IMR-90 (cell line): ENCODE measurements at regions not wholly inside any gene's neighbourhood (a gene's known extent, or its start where the extent isn't known, plus 50 kb on each side); places are given as distances from the start of the nearest gene placed in this dataset.
"Not testable (repeated sequence)": the region's sequence is repeated elsewhere in the genome, so short reads cannot be mapped to it uniquely, and the experiment has no call there.

Source experiments
- ATAC-seq: fragments of 200-7000 bp; cut with Tn5 transposase; 2 replicates; pipeline ENCODE4 v1.9.1; 2020; ENCODE audit warnings: low read depth, mild to moderate bottlenecking, moderate library complexity
- BruUV-seq: library from RNA; stranded (reverse); fragments of 400-500 nt; replicated peaks from 2 replicates; lab custom pipeline; 2021; lab: Mats Ljungman, UMichigan
- CTCF ChIA-PET: fragments of 300-600 bp; formaldehyde crosslinking; extraction: SDS; loops from one replicate; lab custom pipeline; 2021; ENCODE audit warnings: antibody characterized with exemption; lab: Yijun Ruan, JAX
- POLR2A ChIA-PET: fragments of 300-600 bp; sonication (Branson Sonifier 250); formaldehyde crosslinking; loops from one replicate; lab custom pipeline; 2022; ENCODE audit warnings: antibody characterized with exemption; ENCODE audit not compliant: unreplicated experiment; lab: Charles Lee
- DNase-seq: peaks from one replicate; pipeline ENCODE4 v3.0.0; 2013
- H2AFZ ChIP-seq: replicated peaks from 2 replicates; pipeline ENCODE3; 2013; ENCODE audit warnings: low read length, mild to moderate bottlenecking; ENCODE audit not compliant: poor library complexity
- H2AK5ac ChIP-seq: 2 replicates; pipeline ENCODE4 v1.6.1; 2013; ENCODE audit warnings: low read depth, low read length, inconsistent platforms
- H2AK9ac ChIP-seq: replicated peaks from 2 replicates; pipeline ENCODE3; 2013; ENCODE audit warnings: mild to moderate bottlenecking, low read depth, low read length, moderate library complexity; ENCODE audit not compliant: poor library complexity
- H2BK120ac ChIP-seq: 2 replicates; pipeline ENCODE4 v1.6.1; 2013; ENCODE audit warnings: low read depth, low read length, inconsistent platforms
- H2BK15ac ChIP-seq: 3 replicates; pipeline ENCODE4 v1.6.1; 2013; ENCODE audit warnings: low read depth, low read length, inconsistent platforms
- H2BK20ac ChIP-seq: 2 replicates; pipeline ENCODE4 v1.6.1; 2013; ENCODE audit warnings: low read depth, mild to moderate bottlenecking, inconsistent platforms, low read length, moderate library complexity
- H2BK5ac ChIP-seq: 2 replicates; pipeline ENCODE4 v1.6.1; 2013; ENCODE audit warnings: mild to moderate bottlenecking, low read depth, low read length, inconsistent platforms; ENCODE audit not compliant: poor library complexity, severe bottlenecking
- H3K14ac ChIP-seq: replicated peaks from 2 replicates; pipeline ENCODE4 v1.6.1; 2013; ENCODE audit warnings: low read depth, low read length, inconsistent platforms
- H3K18ac ChIP-seq: 2 replicates; pipeline ENCODE4 v1.6.1; 2013; ENCODE audit warnings: low read depth, low read length, control low read depth
- H3K23ac ChIP-seq: 2 replicates; pipeline ENCODE4 v1.6.1; 2013; ENCODE audit warnings: low read depth, low read length, inconsistent platforms
- H3K27ac ChIP-seq: 2 replicates; pipeline ENCODE4 v1.5.1; 2013; ENCODE audit warnings: mild to moderate bottlenecking, control low read depth, low read length; ENCODE audit not compliant: insufficient read depth
- H3K27me3 ChIP-seq: 2 replicates; pipeline ENCODE4 v1.6.1; 2013; ENCODE audit warnings: low read length; ENCODE audit not compliant: control insufficient read depth, insufficient read depth
- H3K36me3 ChIP-seq: 2 replicates; pipeline ENCODE4 v1.6.1; 2013; ENCODE audit warnings: low read length, mixed read lengths; ENCODE audit not compliant: control insufficient read depth, insufficient read depth
- H3K4ac ChIP-seq: 2 replicates; pipeline ENCODE4 v1.6.1; 2013; ENCODE audit warnings: low read depth, low read length, inconsistent platforms
- H3K4me1 ChIP-seq: 2 replicates; pipeline ENCODE4 v1.6.1; 2013; ENCODE audit warnings: low read length, mixed read lengths; ENCODE audit not compliant: control insufficient read depth, insufficient read depth
- H3K4me2 ChIP-seq: 2 replicates; pipeline ENCODE4 v1.6.1; 2013; ENCODE audit warnings: low read depth, mild to moderate bottlenecking, control low read depth, low read length, moderate library complexity
- H3K4me3 ChIP-seq: 2 replicates; pipeline ENCODE4 v1.5.1; 2013; ENCODE audit warnings: low read depth, mild to moderate bottlenecking, control low read depth, low read length, moderate library complexity; ENCODE audit not compliant: insufficient read depth
- H3K56ac ChIP-seq: 2 replicates; pipeline ENCODE4 v1.6.1; 2013; ENCODE audit warnings: low read length, inconsistent platforms; ENCODE audit not compliant: insufficient read depth; ENCODE audit errors: extremely low read depth
- H3K79me1 ChIP-seq, 2 experiments: 2 replicates each; pipeline ENCODE4 v1.6.1; 2013; ENCODE audit warnings: low read length in 2 of 2, inconsistent platforms in 1 of 2, low read depth in 1 of 2
- H3K9ac ChIP-seq: 2 replicates; pipeline ENCODE4 v1.6.1; 2013; ENCODE audit warnings: low read depth, low read length, control low read depth
- H3K9me1 ChIP-seq: 2 replicates; pipeline ENCODE4 v1.6.1; 2013; ENCODE audit warnings: low read length, inconsistent platforms; ENCODE audit not compliant: insufficient read depth
- H3K9me3 ChIP-seq: 2 replicates; pipeline ENCODE4 v1.6.1; 2013; ENCODE audit warnings: low read length; ENCODE audit not compliant: control insufficient read depth, insufficient read depth
- H4K20me1 ChIP-seq: 2 replicates; pipeline ENCODE4 v1.6.1; 2013; ENCODE audit warnings: low read length, inconsistent platforms; ENCODE audit not compliant: insufficient read depth
- H4K5ac ChIP-seq: 2 replicates; pipeline ENCODE4 v1.6.1; 2013; ENCODE audit warnings: mild to moderate bottlenecking, low read depth, low read length, control low read depth
- H4K8ac ChIP-seq, 2 experiments: 2 replicates each; pipeline ENCODE4 v1.6.1; 2013; ENCODE audit warnings: low read depth in 2 of 2, low read length in 2 of 2, control low read depth in 1 of 2, inconsistent platforms in 1 of 2
- H4K91ac ChIP-seq: 2 replicates; pipeline ENCODE4 v1.6.1; 2013; ENCODE audit warnings: low read depth, low read length, inconsistent platforms; ENCODE audit not compliant: insufficient read depth
- WGBS, 2 experiments: methylation state at CpG; one replicate each; pipeline versions ENCODE4 v1.1.5 to v1.1.7; 2013; ENCODE audit warnings: missing lambda C conversion rate in 2 of 2; ENCODE audit not compliant: insufficient read length in 1 of 2; ENCODE audit errors: extremely low coverage in 2 of 2; 5-methylcytosine and 5-hydroxymethylcytosine counted together
- dilution Hi-C: fragments of 300-500 bp; cut with HindIII; formaldehyde crosslinking; loops from one replicate; pipeline ENCODE4 v1.14.3; 2018; ENCODE audit warnings: low sequenced_read_pairs; ENCODE audit not compliant: unreplicated experiment
- in situ Hi-C: fragments of 300-500 bp; cut with MboI; formaldehyde crosslinking; loops from 3 replicates; pipeline ENCODE4 v1.14.3; 2019; ENCODE audit warnings: low sequenced_read_pairs, inconsistent platforms, mixed read lengths
- intact Hi-C: fragments of 100-400 bp; cut with micrococcal nuclease; formaldehyde crosslinking; loops from 2 replicates; pipeline ENCODE4 v1.10.0; 2022

DNA sequence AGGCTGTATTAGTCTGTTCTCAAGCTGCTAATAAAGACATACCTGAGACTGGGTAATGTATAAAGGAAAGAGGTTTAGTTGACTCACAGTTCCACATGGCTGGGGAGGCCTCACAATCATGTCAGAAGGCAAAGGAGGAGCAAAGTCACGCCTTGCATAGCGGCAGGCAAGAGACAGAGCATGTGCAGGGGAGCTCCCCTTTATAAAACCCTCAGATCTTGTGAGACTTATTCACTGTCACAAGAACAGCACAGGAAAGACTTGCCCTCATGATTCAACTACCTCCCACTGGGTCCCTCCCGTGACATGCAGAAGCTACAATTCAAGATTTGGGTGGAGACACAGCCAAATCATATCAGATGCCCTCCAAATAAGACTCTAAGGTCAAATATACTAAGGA, 139.4 kb upstream of the TOP1 start:
- H3K14ac ChIP-seq, H3K36me3 ChIP-seq, H4K5ac ChIP-seq, H2AK5ac ChIP-seq, H3K18ac ChIP-seq, H3K9me3 ChIP-seq, H2AFZ ChIP-seq, H2BK15ac ChIP-seq, H2BK20ac ChIP-seq, ATAC-seq, CTCF ChIA-PET, intact Hi-C loops, BruUV-seq, H3K4me2 ChIP-seq, H4K91ac ChIP-seq, H3K27ac ChIP-seq, H2BK120ac ChIP-seq, H3K4me1 ChIP-seq, H2BK5ac ChIP-seq, H3K27me3 ChIP-seq, H3K79me1 ChIP-seq, dilution Hi-C loops, H3K23ac ChIP-seq, H3K56ac ChIP-seq, H3K4ac ChIP-seq, H4K20me1 ChIP-seq, H3K9ac ChIP-seq, DNase-seq, H2AK9ac ChIP-seq, in situ Hi-C loops, H3K9me1 ChIP-seq, H4K8ac ChIP-seq, H3K4me3 ChIP-seq: not testable (repeated sequence)
- POLR2A ChIA-PET, result interaction anchor here (0.6 kb wide), 1 partner anchor 386 kb away, joined by 6 read pairs; no protein-coding TSS in a partner anchor
- WGBS, 2 experiments, result 100% methylated on average over 2 of the region's 3 CpGs; no CpG with 5 or more reads in 1 of the 2 experiments
